Keratinocyte (primary cell): ENCODE measurements at regions not wholly inside any gene's neighbourhood (a gene's known extent, or its start where the extent isn't known, plus 50 kb on each side); places are given as distances from the start of the nearest gene placed in this dataset.

Experiments
- EZH2 ChIP-seq: IDR thresholded peaks from one replicate; pipeline ENCODE4 v1.6.1; 2012; ENCODE audit warnings: inconsistent platforms, mild to moderate bottlenecking, low read length, moderate library complexity
- TF ChIP-seq, protein P1 (sequence below), 3 experiments: IDR thresholded peaks in 1 of 3; conservative IDR thresholded peaks in 1 of 3; optimal IDR thresholded peaks in 1 of 3; 2 replicates in 2 of 3; 3 replicates in 1 of 3; pipeline versions ENCODE3 to v1.5.1; 2011; ENCODE audit warnings: low read length in 3 of 3, mild to moderate bottlenecking in 3 of 3, moderate library complexity in 2 of 3, control low read depth in 1 of 3, inconsistent platforms in 1 of 3; ENCODE audit not compliant: insufficient read depth in 2 of 3; ENCODE audit errors: extremely low read depth in 1 of 3

DNA sequence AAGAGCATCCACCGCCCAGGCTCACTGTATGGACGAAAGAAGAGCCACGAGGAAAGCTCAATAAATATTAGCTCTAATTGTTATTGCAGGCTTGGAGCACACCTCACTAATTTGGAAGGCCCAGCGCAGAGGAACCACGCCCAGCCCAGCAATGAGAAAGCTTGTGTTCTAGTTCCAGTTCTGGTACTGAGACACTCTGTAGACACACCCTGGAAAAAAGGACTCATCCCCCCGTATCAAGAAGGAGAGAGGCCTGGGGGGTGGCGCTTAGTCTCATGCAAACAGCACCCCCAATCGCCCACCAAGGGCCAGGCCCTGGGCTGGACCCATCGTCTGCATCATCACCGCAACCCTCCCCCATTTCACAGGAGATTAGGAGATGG is 156.9 kb downstream of the BMP7 start:
- TF ChIP-seq, protein P1, sequence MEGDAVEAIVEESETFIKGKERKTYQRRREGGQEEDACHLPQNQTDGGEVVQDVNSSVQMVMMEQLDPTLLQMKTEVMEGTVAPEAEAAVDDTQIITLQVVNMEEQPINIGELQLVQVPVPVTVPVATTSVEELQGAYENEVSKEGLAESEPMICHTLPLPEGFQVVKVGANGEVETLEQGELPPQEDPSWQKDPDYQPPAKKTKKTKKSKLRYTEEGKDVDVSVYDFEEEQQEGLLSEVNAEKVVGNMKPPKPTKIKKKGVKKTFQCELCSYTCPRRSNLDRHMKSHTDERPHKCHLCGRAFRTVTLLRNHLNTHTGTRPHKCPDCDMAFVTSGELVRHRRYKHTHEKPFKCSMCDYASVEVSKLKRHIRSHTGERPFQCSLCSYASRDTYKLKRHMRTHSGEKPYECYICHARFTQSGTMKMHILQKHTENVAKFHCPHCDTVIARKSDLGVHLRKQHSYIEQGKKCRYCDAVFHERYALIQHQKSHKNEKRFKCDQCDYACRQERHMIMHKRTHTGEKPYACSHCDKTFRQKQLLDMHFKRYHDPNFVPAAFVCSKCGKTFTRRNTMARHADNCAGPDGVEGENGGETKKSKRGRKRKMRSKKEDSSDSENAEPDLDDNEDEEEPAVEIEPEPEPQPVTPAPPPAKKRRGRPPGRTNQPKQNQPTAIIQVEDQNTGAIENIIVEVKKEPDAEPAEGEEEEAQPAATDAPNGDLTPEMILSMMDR (optimal IDR thresholded peaks at IDR 0.05 in 1 of 3, IDR thresholded peaks at IDR 0.05 in 1 of 3, conservative IDR thresholded peaks at IDR 0.05 in 1 of 3; ENCODE audit: extremely low read depth in 1 of 3, insufficient read depth in 2 of 3, low read length in 3 of 3): no peak
- no peak for TF ChIP-seq EZH2
